Activated CD4-positive, alpha-beta T cell treated with anti-CD3 and anti-CD28 coated beads, Interleukin-2, amount 10 ng/mL, durations not matched to agents 7 days and 5 days (primary cell): ENCODE measurements at regions not wholly inside any gene's neighbourhood (a gene's known extent, or its start where the extent isn't known, plus 50 kb on each side); places are given as distances from the start of the nearest gene placed in this dataset.
"Not testable (repeated sequence)": the region's sequence is repeated elsewhere in the genome, so short reads cannot be mapped to it uniquely, and the experiment has no call there.

Source experiments
- CTCF ChIA-PET: fragments of 350-600 bp; sonication (Branson Sonifier 250); formaldehyde crosslinking; loops from one replicate; lab custom pipeline; 2021; ENCODE audit warnings: antibody characterized with exemption; lab: Charles Lee
- POLR2A ChIA-PET: fragments of 350-600 bp; sonication (Branson Sonifier 250); formaldehyde crosslinking; loops from one replicate; lab custom pipeline; 2021; ENCODE audit warnings: antibody characterized with exemption; lab: Charles Lee
- DNase-seq: peaks from one replicate; pipeline ENCODE4 v3.0.0-alpha.2; 2020
- H3K27ac Mint-ChIP-seq: one replicate; pipeline ENCODE4 v1.8.0; 2021; ENCODE audit warnings: mild to moderate bottlenecking, moderate library complexity, mixed read lengths
- H3K27me3 Mint-ChIP-seq: one replicate; pipeline ENCODE4 v1.8.0; 2021; ENCODE audit warnings: mixed read lengths
- H3K36me3 Mint-ChIP-seq: one replicate; pipeline ENCODE4 v1.8.0; 2021; ENCODE audit warnings: low read depth, mixed read lengths
- H3K4me1 Mint-ChIP-seq: one replicate; pipeline ENCODE4 v1.8.0; 2021; ENCODE audit warnings: mixed read lengths
- H3K4me3 Mint-ChIP-seq: one replicate; pipeline ENCODE4 v1.8.0; 2021; ENCODE audit warnings: mild to moderate bottlenecking, moderate library complexity, mixed read lengths
- H3K9me3 Mint-ChIP-seq: one replicate; pipeline ENCODE4 v1.8.0; 2021; ENCODE audit warnings: mixed read lengths

GRCh38 chr13:65710514-65710913 lies 1519.6 kb downstream of the PCDH9 start:
- H3K27ac Mint-ChIP-seq = no peak overlapping the region
- ChIA-PET POLR2A (no interaction called here), CTCF (no interaction called here)
- H3K36me3 Mint-ChIP-seq = no peaks in the 10 kb centered on the region
- H3K27me3 Mint-ChIP-seq = no peaks in the 10 kb centered on the region
- peaks cover 2% of the 10 kb centered on the region for H3K9me3 Mint-ChIP-seq
- no peak overlapping the region for H3K4me3 Mint-ChIP-seq
- DNase-seq = no peak
- H3K4me1 Mint-ChIP-seq = no peaks in the 10 kb centered on the region

DNA sequence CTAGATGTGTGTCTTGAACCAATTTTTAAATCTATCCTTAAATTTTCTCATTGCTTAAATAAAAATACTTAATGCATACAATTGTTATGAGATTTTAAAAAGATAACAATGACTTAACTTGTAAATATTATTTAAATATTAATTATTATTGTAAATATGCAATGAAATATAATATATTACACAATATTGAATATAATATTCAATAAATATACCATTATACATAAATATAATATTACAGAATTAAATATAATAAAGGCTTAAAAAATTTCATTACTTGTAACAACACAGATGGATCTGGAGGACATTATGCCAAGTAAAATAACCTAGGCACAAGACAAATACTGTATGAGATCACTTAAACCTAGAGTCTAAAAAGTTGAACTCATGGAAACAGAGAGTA lies 1532.3 kb downstream of the PCDH9 start:
- ChIA-PET POLR2A (no interaction called here), CTCF (no interaction called here)
- Mint-ChIP-seq H3K4me1 (no peaks in the 10 kb centered on the region), H3K9me3 (no peaks in the 10 kb centered on the region), H3K36me3 (no peaks in the 10 kb centered on the region), H3K27me3 (no peaks in the 10 kb centered on the region), H3K27ac (no peak overlapping the region), H3K4me3 (no peak overlapping the region)
- DNase-seq = no peak

DNA sequence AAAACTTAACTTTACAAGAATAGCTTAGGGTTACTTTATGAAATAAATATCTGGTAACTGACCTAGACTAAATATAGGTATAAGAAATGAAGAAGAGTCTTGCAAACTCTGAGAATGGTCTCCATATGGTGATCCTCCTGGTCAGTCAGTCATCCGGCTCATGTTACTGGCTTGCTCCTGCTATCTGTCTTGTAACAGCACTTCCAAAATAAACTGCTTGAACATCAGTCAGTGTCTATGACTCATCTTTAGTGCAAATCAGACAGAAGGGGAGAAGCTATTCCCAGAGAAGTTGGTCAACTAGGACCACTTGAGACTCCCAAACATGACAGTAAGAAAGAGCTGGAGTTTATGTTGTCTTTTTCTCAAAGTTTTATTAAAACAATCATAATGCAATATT lies 1550.9 kb downstream of the PCDH9 start:
- ChIA-PET POLR2A (no interaction called here), CTCF (no interaction called here)
- Mint-ChIP-seq H3K36me3 (no peaks in the 10 kb centered on the region), H3K4me3 (no peak overlapping the region), H3K27me3 (no peaks in the 10 kb centered on the region), H3K9me3 (peaks cover 5% of the 10 kb centered on the region), H3K27ac (no peak overlapping the region), H3K4me1 (no peaks in the 10 kb centered on the region)
- no peak for DNase-seq

GRCh38 chr13:65677906-65678305 lies 1552.2 kb downstream of the PCDH9 start:
- peaks cover 8% of the 10 kb centered on the region for H3K9me3 Mint-ChIP-seq
- no peaks in the 10 kb centered on the region for H3K27me3 Mint-ChIP-seq
- ChIA-PET POLR2A (no interaction called here), CTCF (no interaction called here)
- H3K4me1 Mint-ChIP-seq = no peaks in the 10 kb centered on the region
- H3K27ac Mint-ChIP-seq = no peak overlapping the region
- H3K4me3 Mint-ChIP-seq = no peak overlapping the region
- DNase-seq = no peak
- no peaks in the 10 kb centered on the region for H3K36me3 Mint-ChIP-seq

DNA sequence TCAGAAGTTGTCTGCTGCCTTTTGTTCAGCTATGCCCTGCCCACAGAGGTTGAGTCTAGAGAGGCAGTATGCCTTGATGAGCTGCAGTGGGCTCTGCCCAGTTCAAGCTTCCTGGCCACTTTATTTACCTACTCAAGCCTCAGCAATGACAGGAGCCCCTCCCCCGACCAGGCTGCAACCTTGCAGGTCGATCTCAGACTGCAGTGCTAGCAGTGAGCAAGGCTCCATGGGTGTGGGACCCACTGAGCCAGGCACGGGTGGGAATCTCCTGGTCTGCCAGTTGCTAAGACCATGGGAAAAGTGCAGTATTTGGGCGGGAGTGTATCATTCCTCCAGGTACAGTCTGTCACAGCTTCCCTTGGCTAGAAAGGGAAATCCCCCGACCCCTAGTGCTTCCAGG lies 1554.8 kb downstream of the PCDH9 start:
- peaks cover 24% of the 10 kb centered on the region for H3K9me3 Mint-ChIP-seq
- H3K27ac Mint-ChIP-seq, DNase-seq, H3K4me3 Mint-ChIP-seq, H3K27me3 Mint-ChIP-seq, H3K36me3 Mint-ChIP-seq, CTCF ChIA-PET, POLR2A ChIA-PET, H3K4me1 Mint-ChIP-seq: not testable (repeated sequence)

DNA sequence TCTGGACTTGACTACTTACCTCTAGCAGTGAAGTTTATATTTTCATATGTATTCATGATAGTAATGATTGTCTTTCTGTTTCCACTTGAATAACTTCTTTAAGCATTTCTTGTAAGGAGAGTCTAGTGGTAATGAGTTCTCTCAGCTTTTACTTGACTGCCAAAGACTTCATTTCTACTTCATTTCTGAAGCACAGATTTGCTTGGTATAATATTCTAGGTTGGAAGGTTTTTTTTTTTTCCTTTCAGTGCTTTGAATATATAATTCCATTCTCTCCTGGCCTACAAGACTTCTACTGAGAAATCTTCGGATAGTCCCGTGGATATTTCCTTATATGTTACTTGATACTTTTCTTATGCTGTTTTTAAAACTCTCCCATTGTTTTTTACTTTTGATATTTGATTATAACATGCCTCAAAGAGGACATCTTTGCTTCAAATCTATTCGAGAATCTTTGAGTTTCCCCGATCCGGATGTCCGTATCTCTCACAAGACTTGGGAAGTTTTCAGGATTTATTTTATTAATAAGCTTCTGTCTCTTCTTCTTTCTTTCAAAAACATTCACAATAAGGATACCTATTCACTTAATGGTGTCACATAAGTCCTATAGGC lies 1560.0 kb downstream of the PCDH9 start:
- no peak overlapping the region for H3K4me3 Mint-ChIP-seq
- CTCF ChIA-PET = no interaction called here
- H3K27me3 Mint-ChIP-seq = no peaks in the 10 kb centered on the region
- H3K4me1 Mint-ChIP-seq = no peaks in the 10 kb centered on the region
- H3K9me3 Mint-ChIP-seq = peaks cover 25% of the 10 kb centered on the region
- POLR2A ChIA-PET = no interaction called here
- no peak for DNase-seq
- H3K27ac Mint-ChIP-seq = no peak overlapping the region
- no peaks in the 10 kb centered on the region for H3K36me3 Mint-ChIP-seq

DNA sequence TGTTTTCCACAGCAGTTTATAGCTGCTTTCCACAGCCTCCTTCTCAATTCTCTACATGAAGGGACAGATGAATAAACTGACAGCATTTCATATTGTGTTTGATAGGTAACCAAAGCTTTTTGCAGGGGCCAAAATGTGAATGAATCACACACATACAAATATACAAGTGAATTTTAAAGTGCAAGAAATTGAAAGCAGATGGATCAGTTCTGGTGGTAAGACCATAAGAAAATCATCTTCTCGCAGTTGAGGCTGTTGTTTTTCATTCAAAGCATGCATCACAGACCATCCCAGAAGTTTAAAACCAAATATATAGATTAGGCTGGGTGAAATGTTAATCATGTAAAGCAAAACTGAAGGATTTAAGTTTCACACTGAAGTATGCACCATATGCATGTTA lies 1569.4 kb downstream of the PCDH9 start:
- Mint-ChIP-seq H3K27ac (no peak overlapping the region), H3K36me3 (no peaks in the 10 kb centered on the region), H3K27me3 (no peaks in the 10 kb centered on the region), H3K4me1 (no peaks in the 10 kb centered on the region), H3K4me3 (no peak overlapping the region), H3K9me3 (peaks cover 6% of the 10 kb centered on the region)
- POLR2A ChIA-PET = no interaction called here
- DNase-seq = no peak
- CTCF ChIA-PET = no interaction called here

GRCh38 chr13:65656740-65657329 lies 1573.3 kb downstream of the PCDH9 start:
- Mint-ChIP-seq H3K9me3 (no peaks in the 10 kb centered on the region), H3K36me3 (no peaks in the 10 kb centered on the region), H3K27ac (no peak overlapping the region), H3K27me3 (no peaks in the 10 kb centered on the region), H3K4me3 (no peak overlapping the region), H3K4me1 (no peaks in the 10 kb centered on the region)
- ChIA-PET CTCF (no interaction called here), POLR2A (no interaction called here)
- no peak for DNase-seq

- H3K4me3 Mint-ChIP-seq = no peak overlapping the region
- no peaks in the 10 kb centered on the region for H3K4me1 Mint-ChIP-seq
- no peak for DNase-seq
- no peak overlapping the region for H3K27ac Mint-ChIP-seq
- POLR2A ChIA-PET = no interaction called here
- CTCF ChIA-PET = no interaction called here
- no peaks in the 10 kb centered on the region for H3K9me3 Mint-ChIP-seq
- H3K36me3 Mint-ChIP-seq = no peaks in the 10 kb centered on the region
- no peaks in the 10 kb centered on the region for H3K27me3 Mint-ChIP-seq
Observed at GRCh38 chr13:65653613-65654012, 1576.5 kb downstream of the PCDH9 start.

GRCh38 chr13:65650321-65650720 lies 1579.8 kb downstream of the PCDH9 start:
- no peak overlapping the region for H3K27ac Mint-ChIP-seq

DNA sequence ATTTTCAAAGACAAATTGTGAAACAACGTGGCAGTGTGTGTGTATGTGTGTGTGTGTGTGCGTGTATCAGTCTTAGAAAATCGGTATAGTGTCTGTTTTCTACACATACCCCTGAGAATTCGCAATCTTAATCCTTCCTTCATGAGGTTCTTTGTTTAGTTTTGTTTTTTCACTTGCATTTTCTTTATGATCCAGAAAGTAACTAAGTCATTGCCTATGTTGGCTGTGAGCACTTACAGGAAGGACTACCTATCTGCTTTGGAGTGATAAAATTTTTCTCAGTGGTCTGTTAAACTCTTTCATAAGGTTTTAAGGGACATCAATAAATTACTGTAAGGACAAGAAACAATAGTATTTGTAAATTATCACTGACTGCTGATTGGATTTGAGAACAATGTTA lies 1587.1 kb downstream of the PCDH9 start:
- CTCF ChIA-PET = no interaction called here
- Mint-ChIP-seq H3K36me3 (no peaks in the 10 kb centered on the region), H3K27ac (no peak overlapping the region), H3K9me3 (no peaks in the 10 kb centered on the region), H3K4me1 (no peaks in the 10 kb centered on the region), H3K27me3 (no peaks in the 10 kb centered on the region), H3K4me3 (no peak overlapping the region)
- no peak for DNase-seq
- POLR2A ChIA-PET = no interaction called here

More at GRCh38 chr13:65650321-65650720, 1579.8 kb downstream of the PCDH9 start:
- H3K4me3 Mint-ChIP-seq = no peak overlapping the region
- POLR2A ChIA-PET = no interaction called here
- H3K9me3 Mint-ChIP-seq = no peaks in the 10 kb centered on the region
- DNase-seq = no peak
- CTCF ChIA-PET = no interaction called here
- no peaks in the 10 kb centered on the region for H3K36me3 Mint-ChIP-seq
- H3K4me1 Mint-ChIP-seq = no peaks in the 10 kb centered on the region
- no peaks in the 10 kb centered on the region for H3K27me3 Mint-ChIP-seq

- Mint-ChIP-seq H3K27me3 (no peaks in the 10 kb centered on the region), H3K36me3 (no peaks in the 10 kb centered on the region), H3K4me3 (no peak overlapping the region), H3K9me3 (no peaks in the 10 kb centered on the region), H3K27ac (no peak overlapping the region), H3K4me1 (no peaks in the 10 kb centered on the region)
- CTCF ChIA-PET = no interaction called here
- POLR2A ChIA-PET = no interaction called here
- DNase-seq = no peak
Observed at GRCh38 chr13:65642301-65642700, 1587.8 kb downstream of the PCDH9 start.

DNA sequence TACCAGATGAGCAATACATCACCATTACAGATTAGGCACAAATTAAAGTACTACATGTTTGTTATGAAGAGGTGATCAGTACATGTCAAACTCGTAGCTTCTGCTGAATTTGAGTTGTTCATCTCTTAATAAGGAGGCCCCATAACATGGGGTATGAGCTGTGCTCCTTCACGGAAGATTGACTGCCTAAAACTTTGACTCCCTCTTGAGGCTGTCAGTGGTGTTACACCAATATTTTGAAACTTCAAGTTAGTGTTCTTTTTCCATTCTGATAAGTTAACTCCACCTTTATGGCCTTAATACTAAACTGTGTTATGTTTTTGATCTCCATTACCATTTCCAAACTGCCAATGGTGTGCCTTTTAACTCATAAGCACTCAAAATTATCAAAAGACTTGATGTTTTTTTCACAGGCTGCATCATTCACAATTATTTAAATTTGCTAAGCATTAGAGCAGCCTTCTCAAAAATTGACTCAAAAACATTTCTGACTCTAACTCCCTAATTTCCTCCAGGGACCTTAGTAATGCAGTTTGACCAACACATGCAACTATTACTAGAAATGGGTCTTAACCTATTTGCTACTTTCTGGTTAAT lies 1591.5 kb downstream of the PCDH9 start:
- Mint-ChIP-seq H3K4me3 (no peak overlapping the region), H3K4me1 (no peaks in the 10 kb centered on the region), H3K9me3 (no peaks in the 10 kb centered on the region), H3K36me3 (no peaks in the 10 kb centered on the region), H3K27me3 (no peaks in the 10 kb centered on the region), H3K27ac (no peak overlapping the region)
- ChIA-PET POLR2A (no interaction called here), CTCF (no interaction called here)
- DNase-seq = no peak

DNA sequence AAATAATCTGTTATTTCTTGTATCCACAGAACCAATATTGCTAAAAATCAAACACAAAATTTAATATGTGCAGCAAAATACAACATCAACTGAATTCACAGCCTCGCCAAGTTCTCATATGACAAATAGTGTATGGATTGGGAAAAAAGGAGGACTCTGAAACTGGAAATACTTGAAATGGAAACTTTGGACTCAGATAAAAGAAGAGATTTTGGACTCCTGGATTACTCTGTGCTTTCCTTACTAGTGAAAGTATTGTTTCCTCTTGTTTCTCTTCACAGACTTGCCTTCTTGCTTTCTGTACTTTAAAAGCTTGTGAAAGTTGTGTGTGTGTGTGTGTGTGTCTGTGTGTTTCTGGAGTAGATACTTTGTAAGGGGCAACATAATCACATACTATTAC lies 1596.3 kb downstream of the PCDH9 start:
- DNase-seq = no peak
- Mint-ChIP-seq H3K36me3 (no peaks in the 10 kb centered on the region), H3K9me3 (no peaks in the 10 kb centered on the region), H3K4me3 (no peak overlapping the region), H3K4me1 (no peaks in the 10 kb centered on the region), H3K27me3 (no peaks in the 10 kb centered on the region), H3K27ac (no peak overlapping the region)
- ChIA-PET CTCF (no interaction called here), POLR2A (no interaction called here)
